ENCODE measurements at regions not wholly inside any gene's neighbourhood (a gene's known extent, or its start where the extent isn't known, plus 50 kb on each side); places are given as distances from the start of the nearest gene placed in this dataset.

DNA sequence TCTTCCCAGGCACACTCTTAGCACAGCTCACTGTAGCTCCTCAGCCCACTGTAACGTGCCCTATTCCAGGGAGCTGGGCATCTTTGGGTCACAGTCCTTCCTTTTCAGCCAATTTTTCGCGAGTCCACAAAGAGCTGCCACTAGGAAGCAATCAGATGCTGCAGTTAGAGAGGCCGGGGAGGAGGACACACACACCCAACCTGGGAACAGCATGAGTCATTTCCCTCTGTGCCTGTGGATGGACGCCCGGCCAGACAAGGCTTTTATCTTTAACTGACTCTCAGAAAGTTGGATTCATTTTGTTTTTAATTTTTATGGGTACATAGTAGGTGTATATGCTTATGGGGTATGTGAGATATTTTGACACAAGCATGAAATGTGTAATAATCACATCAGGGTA lies 918.6 kb downstream of the UQCRFS1 start:
- TF ChIP-seq CTCF (IDR thresholded peaks at IDR 0.05; ENCODE audit: insufficient read depth, low read depth, low read length) = no peak
- POLR2A ChIA-PET = no interaction called here
- CTCF ChIA-PET = no interaction called here
- DNase-seq (ENCODE audit: low read depth) = no peak
- Histone ChIP-seq H3K27me3 (ENCODE audit: control insufficient read depth, insufficient read depth, low read length) (no peaks in the 10 kb centered on the region), H3K36me3 (ENCODE audit: control insufficient read depth, insufficient read depth, low read length) (no peaks in the 10 kb centered on the region), H3K4me3 (ENCODE audit: low read depth, low read length) (no peak overlapping the region)

- Histone ChIP-seq H3K36me3 (ENCODE audit: control insufficient read depth, insufficient read depth, low read length) (no peaks in the 10 kb centered on the region), H3K4me3 (ENCODE audit: low read depth, low read length) (no peak overlapping the region), H3K27me3 (ENCODE audit: control insufficient read depth, insufficient read depth, low read length) (no peaks in the 10 kb centered on the region)
- ChIA-PET CTCF (no interaction called here), POLR2A (no interaction called here)
- TF ChIP-seq CTCF (IDR thresholded peaks at IDR 0.05; ENCODE audit: insufficient read depth, low read depth, low read length) = no peak
- DNase-seq (ENCODE audit: low read depth) = no peak
Measured at GRCh38 chr19:28293685-28294084, 919.3 kb downstream of the UQCRFS1 start.

- no peaks in the 10 kb centered on the region for H3K27me3 ChIP-seq (ENCODE audit: control insufficient read depth, insufficient read depth, low read length)
Measured at GRCh38 chr19:28292822-28293500, 920.0 kb downstream of the UQCRFS1 start.

DNA sequence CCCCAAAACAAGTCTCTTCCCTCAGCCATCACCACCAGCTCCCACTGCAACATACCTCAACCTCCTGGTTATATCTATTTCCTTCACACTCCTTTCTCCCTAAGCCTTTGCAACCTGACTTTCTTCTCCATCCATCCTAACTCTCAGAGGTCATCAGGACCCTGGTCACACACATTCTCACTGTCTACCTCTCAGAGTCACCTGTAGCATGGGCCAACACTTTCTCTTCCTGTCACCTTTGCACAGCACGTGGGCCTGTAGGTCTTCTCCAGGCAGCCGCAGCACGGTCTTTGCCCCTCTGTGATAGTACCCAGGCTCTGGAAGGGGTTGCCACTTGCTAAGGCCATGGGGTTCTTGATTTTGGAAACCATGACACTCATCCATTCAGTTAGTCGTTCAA lies 921.1 kb downstream of the UQCRFS1 start:
- no peak overlapping the region for H3K4me3 ChIP-seq (ENCODE audit: low read depth, low read length)
- ChIA-PET CTCF (no interaction called here), POLR2A (no interaction called here)
- no peaks in the 10 kb centered on the region for H3K36me3 ChIP-seq (ENCODE audit: control insufficient read depth, insufficient read depth, low read length)
- TF ChIP-seq CTCF (IDR thresholded peaks at IDR 0.05; ENCODE audit: insufficient read depth, low read depth, low read length) = no peak
- DNase-seq (ENCODE audit: low read depth) = no peak
- no peaks in the 10 kb centered on the region for H3K27me3 ChIP-seq (ENCODE audit: control insufficient read depth, insufficient read depth, low read length)

More at GRCh38 chr19:28292822-28293500, 920.0 kb downstream of the UQCRFS1 start:
- DNase-seq (ENCODE audit: low read depth) = no peak
- ChIA-PET CTCF (interaction anchor here (0.6 kb wide), 2 partner anchors 116 to 319 kb away, joined by 3 read pairs; no protein-coding TSS in a partner anchor), POLR2A (no interaction called here)
- no peak for TF ChIP-seq CTCF (IDR thresholded peaks at IDR 0.05; ENCODE audit: insufficient read depth, low read depth, low read length)
- Histone ChIP-seq H3K36me3 (ENCODE audit: control insufficient read depth, insufficient read depth, low read length) (no peaks in the 10 kb centered on the region), H3K4me3 (ENCODE audit: low read depth, low read length) (no peak overlapping the region)

- TF ChIP-seq CTCF (IDR thresholded peaks at IDR 0.05; ENCODE audit: insufficient read depth, low read depth, low read length) = no peak
- ChIA-PET CTCF (no interaction called here), POLR2A (no interaction called here)
- Histone ChIP-seq H3K36me3 (ENCODE audit: control insufficient read depth, insufficient read depth, low read length) (no peaks in the 10 kb centered on the region), H3K4me3 (ENCODE audit: low read depth, low read length) (no peak overlapping the region), H3K27me3 (ENCODE audit: control insufficient read depth, insufficient read depth, low read length) (no peaks in the 10 kb centered on the region)
- DNase-seq (ENCODE audit: low read depth) = no peak
Measured at GRCh38 chr19:28290963-28291657, 921.8 kb downstream of the UQCRFS1 start.

All from BJ (cell line).